ENCODE measurements at regions not wholly inside any gene's neighbourhood (a gene's known extent, or its start where the extent isn't known, plus 50 kb on each side); places are given as distances from the start of the nearest gene placed in this dataset.

DNA sequence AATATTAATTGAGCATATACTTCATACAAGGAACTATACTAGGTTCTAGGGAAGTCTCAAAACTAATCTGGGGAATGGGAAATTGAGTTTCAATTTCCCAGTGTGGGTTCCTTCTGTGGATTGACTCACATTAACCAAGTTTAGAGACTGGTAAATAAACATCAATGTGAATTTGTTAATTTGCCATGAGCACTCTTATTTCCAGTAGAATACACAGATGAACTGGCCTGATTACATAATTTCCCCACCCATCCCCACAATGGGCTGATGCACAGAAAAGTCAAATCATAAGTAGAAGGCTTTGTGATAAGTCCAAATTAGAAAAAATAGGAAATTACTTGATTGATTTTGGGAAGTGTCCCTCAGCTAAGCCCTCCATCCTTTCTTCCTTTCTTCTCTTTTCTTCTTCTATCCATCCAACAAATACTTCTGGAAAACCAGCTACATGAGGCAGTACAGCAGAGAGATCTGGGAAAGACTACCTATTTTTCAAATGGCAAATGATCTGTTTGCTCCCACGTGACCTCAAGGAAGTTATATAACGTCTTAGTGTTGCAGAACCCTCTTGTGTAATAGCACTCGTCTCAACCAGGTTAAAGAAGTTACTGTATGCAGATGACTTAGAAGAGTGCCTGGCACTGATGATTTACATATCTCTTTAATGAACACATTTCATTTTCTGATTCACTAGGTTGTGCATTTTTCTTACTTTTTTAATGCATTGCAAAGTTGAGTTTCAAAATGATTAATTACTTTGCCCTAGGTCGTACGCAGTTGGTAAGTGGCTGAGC lies 312.3 kb downstream of the SV2B start:
- FAIRE-seq: peak; percentile 66
- dilution Hi-C loops (cut with MboI; ENCODE audit: extremely low pct_ligation_motif_present, low sequenced_read_pairs): no loop called here

DNA sequence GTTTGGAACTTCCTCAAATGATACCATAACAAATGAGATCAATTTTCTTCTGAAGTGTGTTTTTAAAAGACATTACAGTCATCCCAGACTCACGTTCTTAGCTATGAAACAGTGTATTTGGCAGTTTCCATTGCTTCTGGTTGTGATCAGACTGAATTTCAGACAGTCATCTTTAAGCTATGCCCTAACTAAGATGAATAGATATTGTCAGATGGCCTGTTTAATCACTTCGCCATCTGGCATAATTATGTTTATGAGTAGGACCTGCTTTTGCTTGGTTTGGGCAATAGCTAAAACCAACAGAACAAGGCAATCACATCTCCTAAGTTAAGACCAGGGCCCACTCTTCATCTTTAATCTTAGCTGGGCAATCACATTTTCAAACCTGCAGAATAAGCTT lies 313.1 kb downstream of the SV2B start:
- no peak for DNase-seq (ENCODE audit: low read depth, low spot score)

More for the DNA sequence above, 312.3 kb downstream of the SV2B start:
- H3K36me3 ChIP-seq (ENCODE audit: control insufficient read depth in 2 of 2, extremely low read depth in 1 of 2, insufficient read depth in 2 of 2, low read length in 2 of 2): no peaks in the 10 kb centered on the region
- H3K4me2 ChIP-seq (ENCODE audit: control insufficient read depth, extremely low read depth, insufficient read depth, low read depth, low read length): no peak overlapping the region
- H2AFZ ChIP-seq (ENCODE audit: control insufficient read depth, low read length): no peak overlapping the region
- no peaks in the 10 kb centered on the region for H3K79me2 ChIP-seq (ENCODE audit: control insufficient read depth, insufficient read depth, low read length)
- H3K9ac ChIP-seq (ENCODE audit: control insufficient read depth, extremely low read depth, insufficient read depth, low read length): no peak overlapping the region
- H3K9me1 ChIP-seq (ENCODE audit: control insufficient read depth, extremely low read depth, insufficient read depth, low read length): no peaks in the 10 kb centered on the region
- H4K20me1 ChIP-seq (ENCODE audit: control insufficient read depth, extremely low read depth, insufficient read depth, low read length): no peaks in the 10 kb centered on the region
- DNase-seq (ENCODE audit: low read depth, low spot score): no peak
- no peaks in the 10 kb centered on the region for H3K27me3 ChIP-seq (ENCODE audit: control insufficient read depth, extremely low read depth, insufficient read depth, low read length)
- H3K4me3 ChIP-seq (ENCODE audit: control insufficient read depth in 2 of 3, extremely low read depth in 1 of 3, insufficient read depth in 2 of 3, low read depth in 1 of 3, low read length in 3 of 3): no peak overlapping the region
- H3K27ac ChIP-seq (ENCODE audit: control insufficient read depth, insufficient read depth, low read length): no peak overlapping the region
- no peak for TF ChIP-seq EZH2 (IDR thresholded peaks at IDR 0.05; ENCODE audit: low read length)
- TF ChIP-seq, protein P1, sequence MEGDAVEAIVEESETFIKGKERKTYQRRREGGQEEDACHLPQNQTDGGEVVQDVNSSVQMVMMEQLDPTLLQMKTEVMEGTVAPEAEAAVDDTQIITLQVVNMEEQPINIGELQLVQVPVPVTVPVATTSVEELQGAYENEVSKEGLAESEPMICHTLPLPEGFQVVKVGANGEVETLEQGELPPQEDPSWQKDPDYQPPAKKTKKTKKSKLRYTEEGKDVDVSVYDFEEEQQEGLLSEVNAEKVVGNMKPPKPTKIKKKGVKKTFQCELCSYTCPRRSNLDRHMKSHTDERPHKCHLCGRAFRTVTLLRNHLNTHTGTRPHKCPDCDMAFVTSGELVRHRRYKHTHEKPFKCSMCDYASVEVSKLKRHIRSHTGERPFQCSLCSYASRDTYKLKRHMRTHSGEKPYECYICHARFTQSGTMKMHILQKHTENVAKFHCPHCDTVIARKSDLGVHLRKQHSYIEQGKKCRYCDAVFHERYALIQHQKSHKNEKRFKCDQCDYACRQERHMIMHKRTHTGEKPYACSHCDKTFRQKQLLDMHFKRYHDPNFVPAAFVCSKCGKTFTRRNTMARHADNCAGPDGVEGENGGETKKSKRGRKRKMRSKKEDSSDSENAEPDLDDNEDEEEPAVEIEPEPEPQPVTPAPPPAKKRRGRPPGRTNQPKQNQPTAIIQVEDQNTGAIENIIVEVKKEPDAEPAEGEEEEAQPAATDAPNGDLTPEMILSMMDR (optimal IDR thresholded peaks at IDR 0.05 in 1 of 3, IDR thresholded peaks at IDR 0.05 in 1 of 3, conservative IDR thresholded peaks at IDR 0.05 in 1 of 3; ENCODE audit: extremely low read depth in 1 of 3, insufficient read depth in 2 of 3, low read length in 3 of 3): no peak
- H3K9me3 ChIP-seq (ENCODE audit: control insufficient read depth, low read depth, low read length): no peaks in the 10 kb centered on the region
- H3K4me1 ChIP-seq (ENCODE audit: control insufficient read depth, extremely low read depth, insufficient read depth, low read length): peaks cover 9% of the 10 kb centered on the region

More for the DNA sequence above, 313.1 kb downstream of the SV2B start:
- Histone ChIP-seq H3K36me3 (ENCODE audit: control insufficient read depth in 2 of 2, extremely low read depth in 1 of 2, insufficient read depth in 2 of 2, low read length in 2 of 2) (no peaks in the 10 kb centered on the region), H3K27ac (ENCODE audit: control insufficient read depth, insufficient read depth, low read length) (no peak overlapping the region), H3K4me2 (ENCODE audit: control insufficient read depth, extremely low read depth, insufficient read depth, low read depth, low read length) (no peak overlapping the region), H3K9me1 (ENCODE audit: control insufficient read depth, extremely low read depth, insufficient read depth, low read length) (no peaks in the 10 kb centered on the region), H3K4me1 (ENCODE audit: control insufficient read depth, extremely low read depth, insufficient read depth, low read length) (peaks cover under 1% of the 10 kb centered on the region), H3K4me3 (ENCODE audit: control insufficient read depth in 2 of 3, extremely low read depth in 1 of 3, insufficient read depth in 2 of 3, low read depth in 1 of 3, low read length in 3 of 3) (no peak overlapping the region), H3K27me3 (ENCODE audit: control insufficient read depth, extremely low read depth, insufficient read depth, low read length) (no peaks in the 10 kb centered on the region), H4K20me1 (ENCODE audit: control insufficient read depth, extremely low read depth, insufficient read depth, low read length) (no peaks in the 10 kb centered on the region), H3K9ac (ENCODE audit: control insufficient read depth, extremely low read depth, insufficient read depth, low read length) (no peak overlapping the region), H3K79me2 (ENCODE audit: control insufficient read depth, insufficient read depth, low read length) (no peaks in the 10 kb centered on the region), H3K9me3 (ENCODE audit: control insufficient read depth, low read depth, low read length) (no peaks in the 10 kb centered on the region), H2AFZ (ENCODE audit: control insufficient read depth, low read length) (no peak overlapping the region)
- TF ChIP-seq EZH2 (IDR thresholded peaks at IDR 0.05; ENCODE audit: low read length): no peak
- TF ChIP-seq, protein P1 (optimal IDR thresholded peaks at IDR 0.05 in 1 of 3, IDR thresholded peaks at IDR 0.05 in 1 of 3, conservative IDR thresholded peaks at IDR 0.05 in 1 of 3; ENCODE audit: extremely low read depth in 1 of 3, insufficient read depth in 2 of 3, low read length in 3 of 3): no peak
- FAIRE-seq: no peak
- dilution Hi-C loops (cut with MboI; ENCODE audit: extremely low pct_ligation_motif_present, low sequenced_read_pairs): no loop called here

Measured in keratinocyte (primary cell).